MV-4-11 (cell line): ENCODE measurements at regions not wholly inside any gene's neighbourhood (a gene's known extent, or its start where the extent isn't known, plus 50 kb on each side); places are given as distances from the start of the nearest gene placed in this dataset.

ENCODE experiments used
- DNase-seq: peaks from one replicate; lab custom pipeline; 2025; lab: John Stamatoyannopoulos, UW

DNA sequence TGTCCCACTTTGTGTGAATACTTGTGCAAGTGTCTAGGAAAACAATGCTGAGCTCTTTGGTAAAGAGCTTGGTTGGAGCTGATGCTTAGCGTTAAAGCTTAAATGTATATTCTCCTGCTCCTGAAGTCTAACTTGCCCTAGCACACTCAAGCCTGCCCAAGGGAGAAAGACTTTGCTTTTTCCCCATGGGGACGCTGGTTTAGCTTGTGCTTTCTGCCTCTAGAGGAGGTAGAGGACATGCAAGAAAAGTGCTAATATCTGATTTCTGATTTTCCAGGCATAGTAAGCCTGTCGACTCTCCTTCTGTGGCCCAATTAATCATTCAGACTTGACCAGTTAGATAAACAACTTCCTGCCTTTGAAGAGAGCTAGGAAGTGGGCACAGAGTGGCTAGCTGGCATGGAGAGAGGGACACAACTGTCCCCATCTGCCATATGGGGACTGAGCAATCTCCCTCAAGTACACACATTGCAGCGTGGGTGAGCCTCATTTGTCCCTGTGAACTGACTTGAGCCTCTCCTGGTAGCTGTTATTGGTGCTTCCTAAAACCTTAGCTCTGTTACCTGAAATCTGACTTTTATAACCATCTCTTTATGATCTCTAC is 348.4 kb downstream of the BRINP1 start:
- DNase-seq = no peak

GRCh38 chr9:119026120-119026519 is 343.1 kb downstream of the BRINP1 start:
- no peak for DNase-seq

DNA sequence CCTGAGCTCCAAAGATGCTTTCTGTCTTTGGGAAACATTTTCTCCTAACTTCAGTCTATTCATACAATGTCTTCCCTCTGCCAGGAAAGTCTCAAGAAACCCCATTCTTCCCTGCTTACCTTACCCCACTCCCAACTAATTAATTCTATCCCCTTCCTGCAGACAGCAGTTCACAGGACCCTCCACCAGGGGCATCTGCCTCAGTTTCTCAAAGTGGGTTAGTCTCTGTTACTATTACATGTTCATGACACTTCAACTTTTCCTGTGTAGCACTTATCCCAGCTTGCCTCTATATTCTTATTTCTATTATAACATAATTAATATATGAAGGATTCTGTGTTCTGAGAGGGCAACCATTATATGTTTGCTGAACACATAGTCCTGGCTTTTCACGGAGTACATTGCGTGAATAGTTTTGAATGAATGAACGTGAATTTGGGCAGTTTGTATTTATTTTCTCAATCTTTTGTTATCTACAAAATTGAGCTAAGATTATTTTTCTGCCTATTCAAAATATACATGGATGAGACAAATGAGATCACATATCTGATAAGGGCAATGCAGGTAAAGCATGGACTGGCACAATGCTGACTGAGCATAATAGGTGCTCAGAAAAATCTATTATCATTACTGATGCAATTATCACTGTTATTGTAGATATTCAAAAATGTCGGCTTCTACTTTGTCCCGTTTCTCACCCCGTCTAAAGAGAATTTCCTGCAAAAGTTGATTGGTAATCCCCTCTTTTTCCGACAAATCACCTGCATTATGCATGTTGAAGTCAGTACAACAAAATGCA is 341.1 kb downstream of the BRINP1 start:
- DNase-seq = no peak

DNA sequence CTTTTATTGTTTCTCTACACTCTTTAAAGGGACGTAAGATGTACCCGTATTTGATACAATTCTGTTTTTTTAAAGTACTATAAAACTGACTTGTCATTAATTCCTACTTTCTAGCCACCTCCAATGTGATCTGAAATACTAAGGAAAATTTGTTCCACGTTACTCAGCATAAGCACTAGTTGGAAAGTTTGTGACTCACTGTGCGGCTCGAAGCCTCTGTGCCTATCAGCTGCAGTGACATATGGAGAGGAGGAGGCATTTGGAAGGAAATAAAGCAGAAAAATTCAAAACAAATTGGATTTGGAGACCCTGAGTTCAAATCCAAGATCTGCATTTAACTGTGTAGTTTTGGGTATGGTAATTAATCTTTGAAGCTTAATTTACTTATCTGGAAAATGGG is 339.3 kb downstream of the BRINP1 start:
- DNase-seq = no peak

DNA sequence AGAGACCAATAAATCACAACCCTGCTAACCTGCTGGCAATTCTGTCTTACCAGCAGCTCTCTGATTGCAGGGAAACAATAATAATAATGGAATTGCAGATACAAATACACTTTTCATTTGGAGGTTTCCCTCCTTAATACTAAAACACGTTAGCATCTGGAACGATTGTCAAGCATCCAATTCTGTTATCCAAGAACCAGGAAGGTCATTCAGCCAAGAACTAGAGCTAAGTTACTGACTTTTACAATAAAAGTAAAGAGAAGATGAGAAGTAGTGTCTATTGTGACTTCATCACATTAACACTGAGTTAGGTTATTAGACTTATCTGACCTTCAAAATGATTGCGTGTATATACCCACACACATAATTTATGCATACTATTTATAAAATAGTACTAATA is 335.6 kb downstream of the BRINP1 start:
- DNase-seq = no peak

DNA sequence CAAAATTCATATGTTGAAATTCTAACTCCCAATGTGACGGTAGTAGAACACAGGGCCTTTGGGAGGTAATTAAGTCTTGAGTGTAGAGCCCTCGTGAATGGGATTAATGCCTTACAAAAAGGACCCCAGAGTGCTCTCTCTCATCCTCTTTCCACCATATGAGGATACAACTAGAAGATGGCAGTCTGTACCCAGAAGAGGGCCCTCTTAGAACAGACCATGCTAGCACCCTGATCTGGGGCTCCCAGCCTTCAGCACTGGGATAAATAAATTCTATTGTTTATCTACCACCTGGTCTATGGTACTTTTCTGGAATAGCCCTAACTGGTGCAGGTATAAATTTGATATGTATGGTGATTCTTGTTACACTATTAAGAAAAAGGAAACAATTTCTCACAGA is 332.3 kb downstream of the BRINP1 start:
- DNase-seq = no peak

- no peak for DNase-seq
Measured at GRCh38 chr9:119043996-119044395, 325.2 kb downstream of the BRINP1 start.

DNA sequence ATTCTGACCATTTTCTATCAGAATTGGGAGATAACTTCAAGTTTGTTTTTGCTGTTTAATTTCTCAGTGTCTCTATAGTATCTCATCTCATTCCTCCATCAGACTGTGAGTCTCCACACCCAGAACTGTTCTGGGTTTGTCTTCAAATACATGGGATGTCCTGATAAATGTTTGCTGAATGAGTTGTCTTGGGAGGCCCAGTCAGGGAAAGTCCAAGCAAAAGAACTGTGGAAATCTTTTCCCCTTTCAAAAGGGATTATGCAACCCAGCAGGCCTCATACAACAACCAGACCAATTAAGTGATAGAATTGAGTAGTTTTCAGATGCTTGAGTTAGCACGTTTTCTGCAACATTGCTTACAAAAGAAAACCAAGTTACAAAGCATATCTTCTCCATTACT is 324.4 kb downstream of the BRINP1 start:
- DNase-seq = no peak

DNA sequence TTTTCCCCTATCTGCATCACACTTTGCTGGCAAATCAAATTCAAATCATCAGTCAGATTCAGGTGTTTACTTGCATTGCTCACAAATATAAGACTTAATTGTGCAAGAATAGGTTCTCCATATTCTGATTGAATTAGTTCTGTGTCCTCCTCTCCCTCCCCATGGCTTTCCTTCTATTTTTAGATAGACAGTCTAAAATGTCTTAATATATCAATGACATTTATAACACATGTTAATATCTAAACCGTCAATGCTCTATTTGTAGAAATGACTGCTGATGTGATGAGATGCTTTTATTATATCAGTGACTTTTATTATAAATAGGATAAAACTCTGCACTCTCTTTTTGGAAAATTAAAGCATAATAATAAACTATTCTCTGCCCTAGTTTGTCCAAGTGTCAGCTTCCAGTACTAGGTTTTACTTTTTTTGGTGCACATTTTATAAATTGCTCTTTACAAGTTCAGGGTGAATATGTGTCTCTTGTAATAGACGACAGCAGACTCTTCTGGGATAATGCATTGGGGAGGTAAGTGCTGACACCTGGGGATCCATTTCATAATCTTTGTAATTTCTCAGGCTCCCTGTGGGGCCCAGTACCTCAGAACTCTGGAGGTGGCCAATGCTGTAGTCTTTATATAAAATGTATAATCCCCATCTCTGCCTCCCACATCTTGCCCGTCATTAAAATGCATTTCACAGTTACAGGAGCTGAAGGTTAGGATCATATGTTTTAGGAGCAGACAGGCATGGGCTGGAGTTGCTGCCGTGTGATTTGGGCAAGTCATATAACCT is 321.5 kb downstream of the BRINP1 start:
- DNase-seq = no peak

- DNase-seq = no peak
Measured at GRCh38 chr9:119050281-119050680, 319.0 kb downstream of the BRINP1 start.

- no peak for DNase-seq
Measured at GRCh38 chr9:119052339-119053030, 316.8 kb downstream of the BRINP1 start.

DNA sequence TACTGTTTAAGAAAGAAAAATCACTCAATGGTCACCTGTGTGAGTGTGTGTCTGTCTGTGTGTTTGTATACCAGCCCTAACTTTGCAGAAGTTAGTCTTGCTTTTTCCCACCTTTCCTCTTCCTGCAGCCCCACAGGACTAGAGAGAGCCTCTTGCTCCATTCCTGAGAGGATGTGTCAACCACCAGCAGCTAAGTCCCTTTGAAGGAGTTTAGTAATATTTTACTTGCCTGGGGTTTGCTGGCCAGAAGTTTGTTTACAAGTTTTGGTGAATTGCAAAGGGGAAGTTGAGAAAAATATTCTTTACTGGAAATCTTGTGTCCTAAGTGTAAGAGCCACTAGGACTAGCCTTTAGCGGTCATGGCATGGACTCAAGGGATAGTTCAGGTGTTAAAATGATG is 316.2 kb downstream of the BRINP1 start:
- no peak for DNase-seq

DNA sequence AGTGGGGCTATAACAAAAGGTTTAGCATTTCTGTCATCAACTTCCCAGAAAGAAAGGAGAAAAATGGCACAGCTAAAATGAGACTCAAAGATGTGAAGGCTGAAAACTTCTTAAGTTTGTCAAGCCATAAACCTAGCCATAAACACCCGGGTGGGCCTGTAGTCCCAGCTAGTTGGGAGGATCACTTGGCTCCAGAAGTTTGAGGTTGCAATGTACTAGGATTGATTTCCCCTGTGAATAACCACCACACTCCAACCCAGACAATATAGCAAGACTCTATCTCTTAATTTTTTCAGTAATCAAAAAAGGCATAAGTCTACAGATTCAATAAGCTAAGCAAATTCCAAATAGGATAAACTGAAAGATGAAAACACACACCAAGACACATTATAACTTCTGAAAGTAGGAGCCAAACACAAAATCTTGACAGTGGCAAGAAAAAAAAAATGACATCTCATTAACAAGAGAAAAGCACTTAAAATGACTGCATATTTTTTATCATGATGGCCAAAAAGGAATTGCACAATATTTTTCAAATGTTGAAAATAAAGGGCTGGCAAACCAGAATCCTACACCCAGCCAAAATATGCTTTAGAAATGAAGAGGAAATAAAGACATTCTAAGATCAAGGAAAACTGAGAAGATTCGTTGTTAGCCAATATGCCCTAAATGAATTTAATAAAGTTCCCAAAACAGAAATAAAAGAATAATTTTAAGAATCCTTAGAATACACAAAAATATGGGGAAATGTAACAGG is 308.4 kb downstream of the BRINP1 start:
- no peak for DNase-seq

DNA sequence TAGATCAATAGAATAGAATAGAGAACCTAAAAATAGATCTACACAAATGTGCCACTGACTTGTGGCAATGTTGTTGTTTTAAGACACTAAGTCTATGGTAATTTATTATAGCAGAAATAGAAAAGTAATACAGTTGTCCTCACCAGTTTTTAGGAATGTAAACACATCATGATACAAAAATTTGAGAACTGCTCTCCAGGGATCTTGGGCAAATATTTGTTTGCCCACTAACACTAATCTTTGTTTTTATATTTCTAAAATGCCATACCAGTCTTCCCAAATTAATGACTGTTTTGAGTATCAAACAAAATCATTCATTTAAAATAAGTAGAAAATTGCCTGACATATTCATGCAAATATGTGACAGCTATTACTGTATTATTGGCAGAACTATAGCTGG is 297.6 kb downstream of the BRINP1 start:
- no peak for DNase-seq

- DNase-seq = peak; percentile 0
Measured at GRCh38 chr9:119074017-119074416, 295.2 kb downstream of the BRINP1 start.

DNA sequence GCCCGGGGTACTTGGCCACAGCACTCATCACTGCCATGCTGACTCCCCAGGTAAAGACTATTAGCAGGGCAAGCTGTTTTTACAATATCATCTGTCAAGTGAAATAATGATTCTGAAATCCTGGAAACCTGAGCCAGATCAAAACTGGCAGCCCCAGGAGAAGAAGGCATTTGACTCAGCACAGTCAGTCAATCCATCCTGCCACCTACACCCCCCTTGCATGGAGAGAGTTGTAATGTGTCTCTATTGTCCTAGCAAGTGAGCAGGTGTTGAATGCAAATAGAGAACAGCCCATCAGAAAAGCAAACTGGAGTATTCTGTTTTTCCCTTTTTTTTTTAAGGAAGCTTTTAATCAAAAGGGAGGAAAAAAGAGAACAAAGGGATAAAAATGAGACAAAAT is 291.2 kb downstream of the BRINP1 start:
- DNase-seq = no peak

GRCh38 chr9:119083673-119084072 is 285.6 kb downstream of the BRINP1 start:
- DNase-seq = no peak

- no peak for DNase-seq
Measured at GRCh38 chr9:119086590-119086989, 282.6 kb downstream of the BRINP1 start.

DNA sequence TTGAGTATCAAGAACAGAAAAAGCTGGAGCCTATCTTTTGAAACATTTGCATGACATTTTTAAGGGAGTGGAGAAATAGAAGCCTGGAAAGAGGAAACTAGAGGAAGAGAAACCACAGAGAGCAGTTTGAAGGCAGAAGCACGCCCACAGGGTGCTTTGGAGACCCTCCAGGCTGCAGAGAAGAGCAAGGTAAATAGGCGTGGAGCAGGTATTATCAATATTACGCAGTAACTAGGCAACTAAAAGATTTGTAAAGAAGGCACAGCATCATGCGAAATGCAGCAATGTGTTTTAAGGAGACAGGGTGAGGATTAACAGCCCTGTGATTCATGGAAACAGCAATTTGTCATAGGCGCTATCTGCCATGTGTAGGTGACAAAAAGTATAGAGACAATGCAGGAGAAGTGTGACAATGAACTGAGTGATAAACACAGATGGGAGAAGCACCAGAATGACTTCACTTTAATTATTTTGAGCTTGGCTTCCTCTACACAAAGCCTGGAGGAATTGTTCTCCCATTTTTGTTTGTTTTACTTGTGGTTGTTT is 281.2 kb downstream of the BRINP1 start:
- peak; percentile 0 for DNase-seq

DNA sequence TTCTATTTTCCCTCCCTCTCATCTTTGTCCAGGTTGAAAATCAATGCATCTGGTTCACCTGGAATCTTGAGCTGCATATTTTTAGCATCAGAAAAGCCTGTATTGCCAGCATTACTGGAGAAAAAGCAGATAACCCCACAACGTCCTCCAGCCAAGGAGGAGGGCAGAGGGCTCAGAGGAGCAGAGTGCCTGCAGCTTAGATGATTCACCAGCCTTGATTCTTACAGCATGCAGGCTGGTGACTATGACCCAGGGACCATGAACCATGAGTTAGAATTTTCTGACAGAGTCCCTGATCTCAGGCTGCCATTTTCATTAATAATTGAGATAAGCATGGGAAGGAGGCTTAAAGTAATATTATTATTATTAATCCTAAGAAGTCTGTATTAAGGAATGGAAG is 278.2 kb downstream of the BRINP1 start:
- DNase-seq = no peak

GRCh38 chr9:119092125-119092524 is 277.1 kb downstream of the BRINP1 start:
- DNase-seq = no peak
